ENCODE measurements at regions not wholly inside any gene's neighbourhood (a gene's known extent, or its start where the extent isn't known, plus 50 kb on each side); places are given as distances from the start of the nearest gene placed in this dataset.

GRCh38 chrX:39729981-39730661 lies 367.6 kb downstream of the BCOR start:
- Histone ChIP-seq H3K36me3 (ENCODE audit: control insufficient read depth, insufficient read depth, low read length) (no peaks in the 10 kb centered on the region), H3K27me3 (ENCODE audit: control insufficient read depth, insufficient read depth, low read length) (no peaks in the 10 kb centered on the region), H3K4me3 (ENCODE audit: low read depth, low read length) (no peak overlapping the region)
- no peak for TF ChIP-seq CTCF (IDR thresholded peaks at IDR 0.05; ENCODE audit: insufficient read depth, low read length, poor library complexity, severe bottlenecking)
- DNase-seq (ENCODE audit: low read depth) = no peak

- H3K36me3 ChIP-seq (ENCODE audit: control insufficient read depth, insufficient read depth, low read length) = no peaks in the 10 kb centered on the region
- H3K27me3 ChIP-seq (ENCODE audit: control insufficient read depth, insufficient read depth, low read length) = no peaks in the 10 kb centered on the region
- DNase-seq (ENCODE audit: low read depth) = no peak
- H3K4me3 ChIP-seq (ENCODE audit: low read depth, low read length) = no peak overlapping the region
- peak; percentile 58 for TF ChIP-seq CTCF (IDR thresholded peaks at IDR 0.05; ENCODE audit: insufficient read depth, low read length, poor library complexity, severe bottlenecking)
Measured at GRCh38 chrX:39730662-39731329, 367.0 kb downstream of the BCOR start.

- no peak overlapping the region for H3K4me3 ChIP-seq (ENCODE audit: low read depth, low read length)
- DNase-seq (ENCODE audit: low read depth) = no peak
- H3K27me3 ChIP-seq (ENCODE audit: control insufficient read depth, insufficient read depth, low read length) = no peaks in the 10 kb centered on the region
- no peaks in the 10 kb centered on the region for H3K36me3 ChIP-seq (ENCODE audit: control insufficient read depth, insufficient read depth, low read length)
- TF ChIP-seq CTCF (IDR thresholded peaks at IDR 0.05; ENCODE audit: insufficient read depth, low read length, poor library complexity, severe bottlenecking) = no peak
Measured at GRCh38 chrX:39731330-39731667, 366.5 kb downstream of the BCOR start.

- Histone ChIP-seq H3K27me3 (ENCODE audit: control insufficient read depth, insufficient read depth, low read length) (no peaks in the 10 kb centered on the region), H3K36me3 (ENCODE audit: control insufficient read depth, insufficient read depth, low read length) (no peaks in the 10 kb centered on the region), H3K4me3 (ENCODE audit: low read depth, low read length) (no peak overlapping the region)
- no peak for DNase-seq (ENCODE audit: low read depth)
- no peak for TF ChIP-seq CTCF (IDR thresholded peaks at IDR 0.05; ENCODE audit: insufficient read depth, low read length, poor library complexity, severe bottlenecking)
Measured at GRCh38 chrX:39731735-39732134, 366.0 kb downstream of the BCOR start.

GRCh38 chrX:39733745-39734144 lies 364.0 kb downstream of the BCOR start:
- no peak for DNase-seq (ENCODE audit: low read depth)
- no peaks in the 10 kb centered on the region for H3K27me3 ChIP-seq (ENCODE audit: control insufficient read depth, insufficient read depth, low read length)
- no peak overlapping the region for H3K4me3 ChIP-seq (ENCODE audit: low read depth, low read length)
- H3K36me3 ChIP-seq (ENCODE audit: control insufficient read depth, insufficient read depth, low read length) = no peaks in the 10 kb centered on the region
- TF ChIP-seq CTCF (IDR thresholded peaks at IDR 0.05; ENCODE audit: insufficient read depth, low read length, poor library complexity, severe bottlenecking) = no peak
